H1 (cell line): ENCODE measurements at regions not wholly inside any gene's neighbourhood (a gene's known extent, or its start where the extent isn't known, plus 50 kb on each side); places are given as distances from the start of the nearest gene placed in this dataset.

Experiments
- ASH2L ChIP-seq: fragments of 200-600, 300-600 bp; sonication (generic); IDR thresholded peaks from one replicate; pipeline ENCODE4 v1.7.1; 2017; ENCODE audit warnings: low read length
- BRCA1 ChIP-seq: IDR thresholded peaks from 2 replicates; pipeline ENCODE4 v1.6.1; 2012; ENCODE audit warnings: low read depth, low read length, improper control_type of control experiment
- CHD1 ChIP-seq: IDR thresholded peaks from 2 replicates; pipeline ENCODE4 v1.6.1; 2012; ENCODE audit warnings: low read depth, low read length, improper control_type of control experiment
- CHD2 ChIP-seq: IDR thresholded peaks from 2 replicates; pipeline ENCODE4 v1.6.1; 2012; ENCODE audit warnings: low read length, improper control_type of control experiment
- CTCF ChIP-seq, 3 experiments: IDR thresholded peaks; 1 replicate in 2 of 3; 2 replicates in 1 of 3; pipeline versions ENCODE4 v1.5.1 to v1.6.1; 2011; ENCODE audit warnings: low read length in 3 of 3, mild to moderate bottlenecking in 3 of 3, inconsistent platforms in 2 of 3, low read depth in 1 of 3, moderate library complexity in 1 of 3; ENCODE audit not compliant: insufficient read depth in 1 of 3; ENCODE audit errors: control extremely low read depth in 1 of 3
- EGR1 ChIP-seq: IDR thresholded peaks from 2 replicates; pipeline ENCODE4 v1.6.1; 2011; ENCODE audit warnings: low read depth, low read length, borderline replicate concordance
- EZH2 ChIP-seq: fragments of 200-600 bp; sonication (generic); IDR thresholded peaks from 2 replicates; pipeline ENCODE4 v1.7.1; 2012; ENCODE audit warnings: low read depth, mild to moderate bottlenecking, moderate library complexity, low read length, inconsistent platforms; ENCODE audit not compliant: severe bottlenecking
- FOSL1 ChIP-seq: IDR thresholded peaks from 2 replicates; pipeline ENCODE4 v1.6.1; 2011; ENCODE audit warnings: mild to moderate bottlenecking, low read depth, low read length, moderate library complexity; ENCODE audit not compliant: insufficient read depth
- JUND ChIP-seq: IDR thresholded peaks from 2 replicates; pipeline ENCODE4 v1.6.1; 2011; ENCODE audit warnings: mild to moderate bottlenecking, improper control_type of control experiment, low read length
- KDM1A ChIP-seq: fragments of 200-600, 300-600 bp; sonication (generic); IDR thresholded peaks from 2 replicates; pipeline ENCODE4 v1.7.1; 2016; ENCODE audit warnings: mild to moderate bottlenecking, low read length, borderline replicate concordance
- KDM4A ChIP-seq: IDR thresholded peaks from one replicate; pipeline ENCODE4 v1.7.1; 2012; ENCODE audit warnings: low read depth, mild to moderate bottlenecking, moderate library complexity, low read length, inconsistent platforms; ENCODE audit not compliant: severe bottlenecking
- NANOG ChIP-seq: IDR thresholded peaks from 2 replicates; pipeline ENCODE4 v1.6.1; 2011; ENCODE audit warnings: low read length, low read depth, mild to moderate bottlenecking, inconsistent platforms; ENCODE audit not compliant: insufficient read depth, poor library complexity, severe bottlenecking
- POLR2A ChIP-seq, 2 experiments: IDR thresholded peaks; 1 replicate in 1 of 2; 2 replicates in 1 of 2; pipeline ENCODE4 v1.6.1; 2011; ENCODE audit warnings: low read depth in 2 of 2, low read length in 2 of 2, mild to moderate bottlenecking in 2 of 2; ENCODE audit errors: control extremely low read depth in 1 of 2
- POU5F1 ChIP-seq: IDR thresholded peaks from 2 replicates; pipeline ENCODE4 v1.6.1; 2011; ENCODE audit warnings: low read depth, mild to moderate bottlenecking, low read length, moderate library complexity
- RFX5 ChIP-seq: IDR thresholded peaks from 2 replicates; pipeline ENCODE4 v1.6.1; 2011; ENCODE audit warnings: low read depth, low read length, improper control_type of control experiment, borderline replicate concordance
- RNF2 ChIP-seq: fragments of 200-900, 300-1000 bp; sonication (generic); IDR thresholded peaks from 2 replicates; pipeline ENCODE4 v1.7.1; 2016; ENCODE audit warnings: borderline replicate concordance, low read depth, mild to moderate bottlenecking, antibody characterized with exemption, low read length; ENCODE audit not compliant: poor library complexity, severe bottlenecking; ENCODE audit errors: missing control alignments
- SIN3A ChIP-seq, 2 experiments: IDR thresholded peaks in 1 of 2; conservative IDR thresholded peaks in 1 of 2; 2 replicates each; pipeline ENCODE4 v1.6.1; 2011 to 2012; ENCODE audit warnings: low read length in 2 of 2, improper control_type of control experiment in 1 of 2, low read depth in 1 of 2, mild to moderate bottlenecking in 1 of 2
- SIX5 ChIP-seq: IDR thresholded peaks from 2 replicates; pipeline ENCODE4 v1.6.1; 2011; ENCODE audit warnings: mild to moderate bottlenecking, low read depth, low read length
- SRF ChIP-seq: IDR thresholded peaks from 2 replicates; pipeline ENCODE4 v1.6.1; 2011; ENCODE audit warnings: mild to moderate bottlenecking, low read depth, low read length, moderate library complexity
- TAF7 ChIP-seq: optimal IDR thresholded peaks from 2 replicates; pipeline ENCODE3; 2011; ENCODE audit warnings: low read depth, mild to moderate bottlenecking, inconsistent platforms, low read length, moderate library complexity, borderline replicate concordance
- TEAD4 ChIP-seq: IDR thresholded peaks from 2 replicates; pipeline ENCODE4 v1.6.1; 2012; ENCODE audit warnings: low read depth, low read length, inconsistent platforms, mixed read lengths
- YY1 ChIP-seq: IDR thresholded peaks from 2 replicates; pipeline ENCODE4 v1.6.1; 2011; ENCODE audit warnings: low read depth, mild to moderate bottlenecking, low read length
- ZNF274 ChIP-seq: IDR thresholded peaks from 2 replicates; pipeline ENCODE4 v1.7.0; 2012; ENCODE audit warnings: low read length, borderline replicate concordance; ENCODE audit errors: extremely low read depth

GRCh38 chr7:12094365-12094921, 116.7 kb upstream of the TMEM106B start (continued):
- TF ChIP-seq TAF7: no peak
- TF ChIP-seq CHD2: no peak
- no peak for TF ChIP-seq ZNF274
- 0 out of 2 replicates have a peak, but pooled peaks have one; percentile 11 for TF ChIP-seq POU5F1
- TF ChIP-seq KDM1A: peak; percentile 46; the same call in 1 of the 2 replicates
- no peak for TF ChIP-seq RFX5
- peak; percentile 35; the same call in 1 of the 2 replicates for TF ChIP-seq YY1
- no peak for TF ChIP-seq CHD1
- TF ChIP-seq EZH2: no peak
- TF ChIP-seq SRF: no peak
- TF ChIP-seq POLR2A (IDR thresholded peaks at IDR 0.05; ENCODE audit: control extremely low read depth in 1 of 2, low read depth in 2 of 2, low read length in 2 of 2): 0 out of 3 replicates have a peak, but pooled peaks of 1 of the 2 experiments have one; percentile 21
- no peak for TF ChIP-seq FOSL1
- TF ChIP-seq KDM4A: no peak
- TF ChIP-seq NANOG: peak; percentile 52
- no peak for TF ChIP-seq RNF2
- TF ChIP-seq CTCF (IDR thresholded peaks at IDR 0.05; ENCODE audit: control extremely low read depth in 1 of 3, insufficient read depth in 1 of 3, low read depth in 1 of 3, low read length in 3 of 3): no peak
- TF ChIP-seq SIX5: no peak
- 0 out of 2 replicates have a peak, but pooled peaks have one; percentile 32 for TF ChIP-seq TEAD4
- no peak for TF ChIP-seq BRCA1
- no peak for TF ChIP-seq EGR1
- no peak for TF ChIP-seq SIN3A (conservative IDR thresholded peaks at IDR 0.05 in 1 of 2, IDR thresholded peaks at IDR 0.05 in 1 of 2; ENCODE audit: low read depth in 1 of 2, low read length in 2 of 2)
- peak; percentile 16; the same call in 1 of the 2 replicates for TF ChIP-seq JUND
- peak; percentile 62 for TF ChIP-seq ASH2L
